ENCODE measurements at regions not wholly inside any gene's neighbourhood (a gene's known extent, or its start where the extent isn't known, plus 50 kb on each side); places are given as distances from the start of the nearest gene placed in this dataset.

GRCh38 chr7:17211307-17211836 lies 87.1 kb upstream of the AHR start:
- TF ChIP-seq, protein P1, sequence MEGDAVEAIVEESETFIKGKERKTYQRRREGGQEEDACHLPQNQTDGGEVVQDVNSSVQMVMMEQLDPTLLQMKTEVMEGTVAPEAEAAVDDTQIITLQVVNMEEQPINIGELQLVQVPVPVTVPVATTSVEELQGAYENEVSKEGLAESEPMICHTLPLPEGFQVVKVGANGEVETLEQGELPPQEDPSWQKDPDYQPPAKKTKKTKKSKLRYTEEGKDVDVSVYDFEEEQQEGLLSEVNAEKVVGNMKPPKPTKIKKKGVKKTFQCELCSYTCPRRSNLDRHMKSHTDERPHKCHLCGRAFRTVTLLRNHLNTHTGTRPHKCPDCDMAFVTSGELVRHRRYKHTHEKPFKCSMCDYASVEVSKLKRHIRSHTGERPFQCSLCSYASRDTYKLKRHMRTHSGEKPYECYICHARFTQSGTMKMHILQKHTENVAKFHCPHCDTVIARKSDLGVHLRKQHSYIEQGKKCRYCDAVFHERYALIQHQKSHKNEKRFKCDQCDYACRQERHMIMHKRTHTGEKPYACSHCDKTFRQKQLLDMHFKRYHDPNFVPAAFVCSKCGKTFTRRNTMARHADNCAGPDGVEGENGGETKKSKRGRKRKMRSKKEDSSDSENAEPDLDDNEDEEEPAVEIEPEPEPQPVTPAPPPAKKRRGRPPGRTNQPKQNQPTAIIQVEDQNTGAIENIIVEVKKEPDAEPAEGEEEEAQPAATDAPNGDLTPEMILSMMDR (IDR thresholded peaks at IDR 0.05; ENCODE audit: unreplicated experiment): no peak
- Mint-ChIP-seq H3K27ac (no peak overlapping the region), H3K27me3 (ENCODE audit: low read depth) (peaks cover under 1% of the 10 kb centered on the region), H3K9me3 (peaks cover 14% of the 10 kb centered on the region), H3K4me1 (peaks cover 10% of the 10 kb centered on the region), H3K36me3 (peaks cover 2% of the 10 kb centered on the region), H3K4me3 (no peak overlapping the region)
- no peak for DNase-seq (ENCODE audit: low spot score in 2 of 2, unreplicated experiment in 2 of 2)

DNA sequence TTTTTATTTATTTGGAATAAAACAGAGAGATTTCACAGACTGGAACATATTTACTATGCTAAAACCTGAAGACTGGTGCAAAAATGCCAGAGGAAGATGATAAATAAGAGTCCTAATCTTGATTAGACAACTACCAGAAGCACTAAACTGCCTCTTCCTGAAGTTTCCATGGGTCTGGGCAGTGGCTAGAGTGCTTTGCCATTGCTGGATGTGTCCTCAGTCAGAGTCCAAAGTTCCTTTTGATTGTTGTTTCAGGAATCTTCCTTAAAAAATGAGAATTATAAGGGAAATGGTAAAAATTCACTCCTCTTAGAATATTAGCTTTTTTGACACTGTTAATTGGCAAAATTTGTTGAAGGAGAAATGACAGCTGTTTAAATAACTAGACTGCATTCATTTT lies 86.3 kb upstream of the AHR start:
- peaks cover 3% of the 10 kb centered on the region for H3K36me3 Mint-ChIP-seq
- TF ChIP-seq, protein P1 (IDR thresholded peaks at IDR 0.05; ENCODE audit: unreplicated experiment): no peak
- no peak for DNase-seq (ENCODE audit: low spot score in 2 of 2, unreplicated experiment in 2 of 2)
- peaks cover 10% of the 10 kb centered on the region for H3K4me1 Mint-ChIP-seq
- peaks cover 17% of the 10 kb centered on the region for H3K9me3 Mint-ChIP-seq
- H3K4me3 Mint-ChIP-seq: no peak overlapping the region
- H3K27ac Mint-ChIP-seq: no peak overlapping the region
- peaks cover 1% of the 10 kb centered on the region for H3K27me3 Mint-ChIP-seq (ENCODE audit: low read depth)

DNA sequence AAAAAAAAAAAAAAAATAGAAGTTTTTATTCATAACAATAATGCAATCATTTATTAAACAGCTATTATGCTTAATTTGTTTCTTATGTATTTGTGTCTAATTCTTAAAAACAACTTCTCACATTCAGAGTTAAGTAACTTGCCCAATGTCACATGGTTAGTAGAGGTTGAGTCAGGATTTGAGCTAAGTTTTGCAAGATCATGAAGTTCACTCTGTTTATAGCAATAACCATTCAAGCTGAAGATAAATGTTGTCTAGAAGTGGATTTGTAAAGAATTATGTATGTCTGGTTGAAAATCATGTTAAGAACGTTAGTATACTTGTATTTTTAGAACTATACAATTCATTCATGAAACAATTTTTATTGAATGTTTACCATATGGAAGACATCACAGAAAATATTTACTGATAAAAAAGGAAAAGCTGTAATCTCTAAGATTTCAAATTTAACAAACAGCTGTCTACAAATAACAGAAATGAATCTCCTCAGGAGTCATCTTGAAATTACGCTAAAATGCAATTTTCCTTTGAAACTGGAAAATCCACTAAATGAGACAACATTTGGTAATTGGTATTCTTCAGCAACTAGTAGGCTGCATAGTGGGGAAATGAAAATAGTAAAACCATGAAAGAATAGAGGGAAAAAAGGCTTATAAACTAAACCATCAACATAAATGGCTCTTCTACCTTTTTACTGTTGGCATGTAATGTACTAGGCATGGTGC lies 70.5 kb upstream of the AHR start:
- no peak for DNase-seq (ENCODE audit: low spot score in 2 of 2, unreplicated experiment in 2 of 2)
- no peaks in the 10 kb centered on the region for H3K36me3 Mint-ChIP-seq
- H3K27me3 Mint-ChIP-seq (ENCODE audit: low read depth): no peaks in the 10 kb centered on the region
- H3K4me3 Mint-ChIP-seq: no peak overlapping the region
- H3K9me3 Mint-ChIP-seq: peaks cover 3% of the 10 kb centered on the region
- H3K27ac Mint-ChIP-seq: no peak overlapping the region
- peaks cover 1% of the 10 kb centered on the region for H3K4me1 Mint-ChIP-seq
- TF ChIP-seq, protein P1 (IDR thresholded peaks at IDR 0.05; ENCODE audit: unreplicated experiment): no peak

- H3K27me3 Mint-ChIP-seq (ENCODE audit: low read depth): no peaks in the 10 kb centered on the region
- peaks cover 3% of the 10 kb centered on the region for H3K9me3 Mint-ChIP-seq
- TF ChIP-seq, protein P1 (IDR thresholded peaks at IDR 0.05; ENCODE audit: unreplicated experiment): no peak
- peaks cover 8% of the 10 kb centered on the region for H3K4me1 Mint-ChIP-seq
- no peak overlapping the region for H3K27ac Mint-ChIP-seq
- H3K36me3 Mint-ChIP-seq: no peaks in the 10 kb centered on the region
- no peak overlapping the region for H3K4me3 Mint-ChIP-seq
- no peak for DNase-seq (ENCODE audit: low spot score in 2 of 2, unreplicated experiment in 2 of 2)
These were observed 69.2 kb upstream of the AHR start for GRCh38 chr7:17229228-17229627.

GRCh38 chr7:17230099-17230807 lies 68.2 kb upstream of the AHR start:
- Mint-ChIP-seq H3K27ac (no peak overlapping the region), H3K9me3 (peaks cover 2% of the 10 kb centered on the region), H3K4me1 (peaks cover 10% of the 10 kb centered on the region), H3K27me3 (ENCODE audit: low read depth) (no peaks in the 10 kb centered on the region), H3K4me3 (no peak overlapping the region), H3K36me3 (peaks cover 1% of the 10 kb centered on the region)
- TF ChIP-seq, protein P1 (IDR thresholded peaks at IDR 0.05; ENCODE audit: unreplicated experiment): no peak
- DNase-seq (ENCODE audit: low spot score in 2 of 2, unreplicated experiment in 2 of 2): no peak
